Spinal cord (tissue), 9 donors: ENCODE measurements at regions not wholly inside any gene's neighbourhood (a gene's known extent, or its start where the extent isn't known, plus 50 kb on each side); places are given as distances from the start of the nearest gene placed in this dataset.
"Not testable (repeated sequence)": the region's sequence is repeated elsewhere in the genome, so short reads cannot be mapped to it uniquely, and the experiment has no call there.

Source experiments
- DNase-seq, 6 donors: peaks; one replicate each; pipeline versions ENCODE4 v3.0.0 to v3.0.0-alpha.2; 2013 to 2015; ENCODE audit warnings: low spot score in 6 of 6, low read depth in 4 of 6
- H3K27ac ChIP-seq: one replicate; pipeline ENCODE4 v1.5.1; 2013; ENCODE audit warnings: low read depth, low read length, control low read depth
- H3K27me3 ChIP-seq: one replicate; pipeline ENCODE4 v1.6.1; 2013; ENCODE audit warnings: low read length; ENCODE audit not compliant: control insufficient read depth, insufficient read depth
- H3K36me3 ChIP-seq: one replicate; pipeline ENCODE4 v1.6.1; 2013; ENCODE audit warnings: low read length; ENCODE audit not compliant: control insufficient read depth, insufficient read depth
- H3K4me1 ChIP-seq: one replicate; pipeline ENCODE4 v1.6.1; 2013; ENCODE audit warnings: low read length; ENCODE audit not compliant: control insufficient read depth, insufficient read depth
- H3K4me3 ChIP-seq: one replicate; pipeline ENCODE4 v1.5.1; 2013; ENCODE audit warnings: low read depth, low read length, control low read depth
- H3K9me3 ChIP-seq: one replicate; pipeline ENCODE4 v1.6.1; 2013; ENCODE audit warnings: low read length; ENCODE audit not compliant: control insufficient read depth, insufficient read depth
- WGBS: methylation state at CpG from one replicate; pipeline ENCODE4 v1.1.5; 2013; ENCODE audit warnings: missing lambda C conversion rate; ENCODE audit not compliant: insufficient coverage; 5-methylcytosine and 5-hydroxymethylcytosine counted together
- donor health status: healthy.

DNA sequence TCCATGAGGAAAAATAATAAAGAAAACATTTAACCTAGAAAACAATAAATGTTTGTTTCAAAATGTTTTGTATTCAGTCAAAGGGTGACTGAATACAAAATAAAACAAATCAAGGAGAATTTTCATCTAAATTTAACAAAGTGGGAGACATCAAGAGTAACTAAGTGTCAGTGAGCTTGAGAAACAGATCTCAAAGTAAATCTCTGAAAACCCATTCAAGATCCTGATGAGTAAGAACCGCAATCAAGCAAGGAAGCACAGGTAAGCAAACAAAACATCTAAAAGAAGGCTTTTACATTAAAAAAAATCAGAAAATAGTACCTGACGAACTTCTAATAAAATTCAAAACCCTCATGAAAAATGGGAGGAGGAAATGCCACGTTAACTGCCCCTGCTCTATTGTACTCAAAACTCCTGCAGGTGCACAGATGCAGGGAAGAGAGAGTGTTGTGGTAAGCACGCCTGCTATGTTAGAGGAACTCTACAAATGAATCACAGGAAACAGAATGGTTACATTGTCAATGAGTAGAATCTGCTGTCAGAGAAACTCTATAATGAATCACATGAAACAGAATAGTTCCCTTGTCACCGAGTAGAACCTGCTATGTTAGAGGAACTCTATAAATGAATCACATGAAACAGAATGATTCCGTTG, 309.6 kb upstream of the FRG1 start:
- DNase-seq, H3K9me3 ChIP-seq, H3K27ac ChIP-seq, H3K4me1 ChIP-seq, H3K4me3 ChIP-seq, H3K27me3 ChIP-seq, H3K36me3 ChIP-seq: not testable (repeated sequence)
- 80% methylated on average over 1 of the region's 6 CpGs for WGBS

DNA sequence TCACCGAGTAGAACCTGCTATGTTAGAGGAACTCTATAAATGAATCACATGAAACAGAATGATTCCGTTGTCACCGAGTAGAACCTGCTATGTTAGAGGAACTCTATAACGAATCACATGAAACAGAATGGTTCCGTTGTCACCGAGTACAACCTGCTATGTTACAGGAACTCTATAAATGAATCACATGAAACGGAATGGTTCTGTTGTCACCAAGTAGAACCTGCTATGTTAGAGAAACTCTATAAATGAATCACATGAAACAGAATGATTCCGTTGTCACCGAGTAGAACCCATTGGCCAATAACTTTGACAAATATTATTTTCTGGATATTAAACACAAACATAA, 309.1 kb upstream of the FRG1 start:
- 74% methylated on average over 5 of the region's 9 CpGs for WGBS
- H3K4me3 ChIP-seq, H3K27me3 ChIP-seq, H3K9me3 ChIP-seq, DNase-seq, H3K4me1 ChIP-seq, H3K27ac ChIP-seq, H3K36me3 ChIP-seq: not testable (repeated sequence)

DNA sequence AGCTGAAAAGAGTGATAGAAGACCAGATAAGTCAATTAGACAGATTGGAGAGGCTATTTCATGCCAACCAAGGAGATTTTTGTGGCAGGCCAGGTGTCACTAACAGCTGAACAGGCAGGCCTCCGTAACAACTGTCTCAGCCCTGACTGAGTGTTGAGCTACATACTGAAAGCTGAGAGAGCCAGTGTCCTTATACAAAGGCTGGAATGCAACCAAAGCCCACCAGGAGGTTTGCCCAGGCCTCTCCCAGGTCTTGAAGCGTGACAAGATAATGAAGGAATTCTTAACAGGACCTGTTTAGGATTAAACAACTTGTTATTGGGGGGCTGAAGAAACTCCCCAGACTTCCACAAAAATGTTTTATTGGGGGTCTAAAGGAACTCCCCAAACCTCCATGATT, 290.2 kb upstream of the FRG1 start:
- not testable (repeated sequence) for H3K27ac ChIP-seq, H3K4me1 ChIP-seq, H3K27me3 ChIP-seq, DNase-seq, H3K36me3 ChIP-seq, H3K9me3 ChIP-seq, H3K4me3 ChIP-seq
- WGBS: 45% methylated on average over 1 of the region's 2 CpGs

DNA sequence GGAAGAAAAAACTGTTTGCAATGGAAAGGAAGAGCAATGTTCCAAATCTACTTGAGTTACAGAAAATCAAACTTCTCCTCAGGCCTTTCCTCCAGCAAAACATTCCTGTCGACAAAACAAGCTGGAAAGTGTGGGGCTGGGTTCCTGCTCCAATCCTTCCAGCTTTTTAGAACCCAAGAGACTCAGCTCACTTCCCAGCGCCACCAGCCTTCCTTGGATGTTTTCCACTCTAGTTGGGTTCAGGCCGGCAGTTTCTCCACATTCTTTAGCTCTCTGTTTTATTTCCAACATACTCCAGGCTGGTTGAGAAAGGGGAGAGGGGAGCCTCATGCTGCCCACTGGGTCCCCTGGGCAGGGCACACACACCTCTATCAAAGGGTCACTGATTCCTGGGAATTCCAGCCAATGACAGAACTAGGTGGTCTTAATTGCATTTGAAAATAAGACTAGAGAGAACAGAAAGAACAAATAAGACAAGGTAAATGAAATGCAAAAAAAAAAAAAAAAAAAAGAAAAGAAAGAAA, 287.5 kb upstream of the FRG1 start:
- not testable (repeated sequence) for H3K4me3 ChIP-seq, H3K27ac ChIP-seq, H3K27me3 ChIP-seq, DNase-seq, H3K9me3 ChIP-seq, H3K4me1 ChIP-seq, H3K36me3 ChIP-seq
- no CpG with 5 or more reads among the region's 3 CpGs for WGBS

DNA sequence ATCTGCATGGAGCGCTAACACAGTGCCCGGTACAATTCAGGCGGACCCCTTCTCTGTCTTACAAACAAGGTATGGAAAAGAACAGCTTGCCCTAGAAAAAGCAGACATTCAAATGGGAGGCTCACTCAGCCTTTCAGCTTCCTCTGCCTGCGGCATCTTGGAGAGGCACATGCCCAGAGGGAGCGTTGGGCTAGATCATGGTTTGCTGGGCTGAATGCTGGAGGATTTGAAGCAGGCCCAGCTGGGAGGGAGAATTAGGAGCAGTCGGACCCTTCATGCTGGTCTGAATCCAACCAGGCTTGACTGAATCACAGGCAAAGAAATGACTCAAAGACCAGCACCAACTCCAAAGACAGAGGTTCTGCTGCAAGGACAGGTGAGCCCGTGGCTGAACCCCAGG, 286.7 kb upstream of the FRG1 start:
- H3K27me3 ChIP-seq, H3K36me3 ChIP-seq, H3K9me3 ChIP-seq, DNase-seq, H3K4me3 ChIP-seq, H3K4me1 ChIP-seq, H3K27ac ChIP-seq: not testable (repeated sequence)
- WGBS: 60% methylated on average over 1 of the region's 7 CpGs

DNA sequence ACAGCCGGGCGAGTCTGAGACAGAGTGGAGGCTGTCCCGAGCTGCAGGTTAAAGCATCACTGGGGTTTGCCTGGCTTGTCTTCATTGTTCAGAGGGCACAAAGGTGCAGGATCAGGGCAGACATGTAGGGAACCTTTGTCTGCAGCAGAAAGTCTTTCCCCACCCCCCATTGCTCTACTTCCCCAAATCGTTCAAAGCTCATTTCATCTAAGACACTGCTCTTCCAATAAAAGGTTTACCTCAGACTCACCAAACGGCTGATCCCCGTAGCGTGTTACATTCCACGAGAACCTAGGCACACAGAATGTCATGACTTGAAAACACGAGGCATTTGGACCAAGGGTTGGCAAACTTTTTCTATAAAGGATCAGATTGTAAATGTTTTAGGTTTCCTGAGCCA, 286.3 kb upstream of the FRG1 start:
- H3K36me3 ChIP-seq, H3K4me3 ChIP-seq, H3K4me1 ChIP-seq, DNase-seq, H3K27me3 ChIP-seq, H3K9me3 ChIP-seq, H3K27ac ChIP-seq: not testable (repeated sequence)
- WGBS: 33% methylated on average over 1 of the region's 9 CpGs

DNA sequence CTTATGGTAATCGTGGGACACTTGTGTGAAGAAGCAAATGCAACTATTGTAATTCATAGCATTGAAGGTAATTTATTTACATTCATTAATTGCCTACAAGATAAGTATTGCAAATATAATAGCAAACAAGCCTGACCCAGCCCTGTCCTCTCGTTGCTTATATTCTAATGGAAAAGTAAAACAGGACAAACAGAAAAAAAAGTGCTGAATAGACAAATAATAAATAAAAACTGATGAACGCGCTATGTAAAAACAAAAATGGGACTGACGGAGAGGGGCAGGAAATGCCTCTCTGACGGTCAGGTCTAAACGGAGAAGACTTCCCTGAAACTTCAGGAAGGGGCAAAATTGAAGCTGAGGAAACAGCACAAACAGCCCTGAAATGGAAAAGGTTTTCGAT, 284.9 kb upstream of the FRG1 start:
- not testable (repeated sequence) for H3K27ac ChIP-seq, H3K36me3 ChIP-seq, H3K9me3 ChIP-seq, DNase-seq, H3K4me1 ChIP-seq, H3K4me3 ChIP-seq, H3K27me3 ChIP-seq
- 92% methylated on average over 6 of the region's 8 CpGs for whole genome bisulfite sequencing

DNA sequence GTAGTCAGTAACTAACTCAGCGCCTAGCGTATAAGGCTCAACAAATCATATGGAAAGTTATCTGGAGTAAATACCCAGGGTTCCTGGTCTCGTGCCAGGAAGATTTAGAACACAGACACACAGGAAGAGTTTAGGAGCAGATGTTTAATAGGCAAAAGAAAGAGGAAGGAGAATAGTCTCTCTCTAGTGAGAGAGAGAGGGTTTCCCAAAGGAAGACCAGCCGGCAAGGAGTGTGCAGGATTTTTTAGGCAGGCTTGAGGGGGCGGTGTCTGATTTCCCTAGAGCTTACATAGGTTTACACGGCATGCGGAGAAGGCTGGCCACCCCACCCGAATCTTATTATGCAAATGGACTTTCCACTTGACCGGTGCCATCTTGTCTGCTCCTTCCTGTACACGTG, 284.0 kb upstream of the FRG1 start:
- no peaks in the 10 kb centered on the region for H3K4me1 ChIP-seq
- no peaks in the 10 kb centered on the region for H3K27me3 ChIP-seq
- WGBS: 75% methylated on average over 2 of the region's 10 CpGs
- no peak overlapping the region for H3K27ac ChIP-seq
- peak in 2 of 6 donors; percentile 5 to 53 for DNase-seq
- H3K36me3 ChIP-seq: no peaks in the 10 kb centered on the region
- no peaks in the 10 kb centered on the region for H3K9me3 ChIP-seq
- no peak overlapping the region for H3K4me3 ChIP-seq

DNA sequence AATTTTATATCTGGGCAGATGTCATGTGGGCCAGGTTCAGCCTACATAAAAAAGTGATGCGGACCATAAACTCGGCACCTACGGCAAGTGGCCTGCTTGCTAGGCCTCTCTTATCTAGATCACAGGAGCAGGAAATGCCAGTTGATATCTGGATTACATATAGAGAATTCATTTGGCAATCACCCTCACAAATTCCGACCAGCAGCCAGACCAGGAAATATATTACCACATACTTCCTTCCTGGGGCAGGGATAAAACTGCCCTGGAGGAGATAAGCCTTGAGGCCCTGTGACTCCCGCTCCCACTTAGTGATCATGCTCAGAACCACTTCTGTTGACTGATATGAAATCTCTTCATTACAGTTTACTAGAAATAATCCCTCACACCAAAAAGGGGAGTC, 282.4 kb upstream of the FRG1 start:
- no CpG with 5 or more reads among the region's 5 CpGs for WGBS
- not testable (repeated sequence) for H3K4me3 ChIP-seq, H3K36me3 ChIP-seq, H3K27ac ChIP-seq, DNase-seq, H3K27me3 ChIP-seq, H3K4me1 ChIP-seq, H3K9me3 ChIP-seq

DNA sequence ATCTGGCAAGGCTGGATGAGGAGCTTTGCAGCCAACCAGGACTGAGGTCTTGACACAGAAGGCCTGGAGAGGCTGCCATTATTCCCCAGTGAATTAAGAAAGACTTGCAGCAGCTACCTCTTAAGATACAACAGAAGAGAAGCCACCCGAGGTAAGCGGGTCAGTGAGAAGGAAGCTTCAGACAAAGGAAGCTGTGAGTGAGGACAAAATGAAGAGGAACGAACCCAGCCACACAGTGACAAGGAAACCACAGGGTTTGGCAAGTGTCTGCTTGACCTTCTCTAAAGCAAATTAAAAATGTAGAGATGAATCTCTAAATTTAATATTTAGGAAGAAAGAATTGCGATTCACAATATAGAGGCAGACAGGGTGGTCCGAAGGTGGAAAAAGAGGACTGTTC, 281.8 kb upstream of the FRG1 start:
- H3K27ac ChIP-seq, H3K4me1 ChIP-seq, H3K4me3 ChIP-seq, H3K9me3 ChIP-seq, H3K27me3 ChIP-seq, DNase-seq, H3K36me3 ChIP-seq: not testable (repeated sequence)
- WGBS: no CpG with 5 or more reads among the region's 5 CpGs
